NCI-H1694 (cell line): ENCODE measurements at regions not wholly inside any gene's neighbourhood (a gene's known extent, or its start where the extent isn't known, plus 50 kb on each side); places are given as distances from the start of the nearest gene placed in this dataset.

ENCODE experiments used
- DNase-seq: peaks from one replicate; lab custom pipeline; 2025; lab: John Stamatoyannopoulos, UW

- no peak for DNase-seq
These were observed 143.8 kb upstream of the ZNF507 start for GRCh38 chr19:32201636-32202051.

GRCh38 chr19:32202244-32202643, 143.2 kb upstream of the ZNF507 start:
- no peak for DNase-seq

GRCh38 chr19:32203161-32203560, 142.2 kb upstream of the ZNF507 start:
- DNase-seq, result no peak

- no peak for DNase-seq
These were observed 139.3 kb upstream of the ZNF507 start for GRCh38 chr19:32206065-32206464.

- no peak for DNase-seq
These were observed 137.3 kb upstream of the ZNF507 start for GRCh38 chr19:32208060-32208459.

GRCh38 chr19:32219392-32219791, 126.0 kb upstream of the ZNF507 start:
- no peak for DNase-seq

- no peak for DNase-seq
These were observed 125.4 kb upstream of the ZNF507 start for GRCh38 chr19:32219881-32220472.

GRCh38 chr19:32220951-32221350, 124.5 kb upstream of the ZNF507 start:
- DNase-seq, result no peak

- no peak for DNase-seq
These were observed 122.9 kb upstream of the ZNF507 start for GRCh38 chr19:32222556-32222955.

- DNase-seq, result no peak
These were observed 122.3 kb upstream of the ZNF507 start for GRCh38 chr19:32223106-32223505.

GRCh38 chr19:32223595-32224370, 121.6 kb upstream of the ZNF507 start:
- DNase-seq, result no peak

GRCh38 chr19:32224371-32225244, 120.8 kb upstream of the ZNF507 start:
- DNase-seq, result no peak

- DNase-seq, result no peak
These were observed 117.7 kb upstream of the ZNF507 start for GRCh38 chr19:32227561-32228165.

GRCh38 chr19:32230441-32230840, 115.0 kb upstream of the ZNF507 start:
- no peak for DNase-seq

- DNase-seq, result no peak
These were observed 114.4 kb upstream of the ZNF507 start for GRCh38 chr19:32231020-32231419.

- DNase-seq, result no peak
These were observed 113.7 kb upstream of the ZNF507 start for GRCh38 chr19:32231691-32232090.

- DNase-seq, result no peak
These were observed 113.0 kb upstream of the ZNF507 start for GRCh38 chr19:32232449-32232848.

GRCh38 chr19:32233091-32233490, 112.3 kb upstream of the ZNF507 start:
- DNase-seq, result no peak

- DNase-seq, result no peak
These were observed 111.5 kb upstream of the ZNF507 start for GRCh38 chr19:32233885-32234284.

GRCh38 chr19:32234663-32235217, 110.7 kb upstream of the ZNF507 start:
- DNase-seq, result no peak

- no peak for DNase-seq
These were observed 107.3 kb upstream of the ZNF507 start for GRCh38 chr19:32238076-32238475.

- DNase-seq, result no peak
These were observed 105.1 kb upstream of the ZNF507 start for GRCh38 chr19:32240316-32240715.
